Neural progenitor cell (in vitro differentiated cells): ENCODE measurements at regions not wholly inside any gene's neighbourhood (a gene's known extent, or its start where the extent isn't known, plus 50 kb on each side); places are given as distances from the start of the nearest gene placed in this dataset.

Source experiments
- DNase-seq: peaks from one replicate; pipeline ENCODE4 v3.0.0-alpha.2; 2016; ENCODE audit warnings: low spot score
- H2AFZ ChIP-seq: fragments of 200-600 bp; sonication (generic); replicated peaks from 2 replicates; pipeline ENCODE4 v1.6.1; 2016; ENCODE audit warnings: antibody characterized with exemption
- H3F3A ChIP-seq: fragments of 200-600 bp; sonication (generic); 2 replicates; pipeline ENCODE4 v1.6.1; 2016; ENCODE audit warnings: antibody characterized with exemption, low read depth
- H3K27ac ChIP-seq: fragments of 200-600 bp; sonication (generic); 2 replicates; pipeline ENCODE4 v1.5.1; 2016; ENCODE audit warnings: mild to moderate bottlenecking
- H3K27me3 ChIP-seq: fragments of 200-600 bp; sonication (generic); 2 replicates; pipeline ENCODE4 v1.6.1; 2016; ENCODE audit warnings: mild to moderate bottlenecking, moderate library complexity
- H3K36me3 ChIP-seq: fragments of 200-600 bp; sonication (generic); 2 replicates; pipeline ENCODE4 v1.5.1; 2016
- H3K4me1 ChIP-seq: fragments of 200-600 bp; sonication (generic); 2 replicates; pipeline ENCODE4 v1.6.1; 2016; ENCODE audit warnings: mixed run types
- H3K4me2 ChIP-seq: fragments of 200-600 bp; sonication (generic); 2 replicates; pipeline ENCODE4 v1.6.1; 2016
- H3K4me3 ChIP-seq: fragments of 200-600 bp; sonication (generic); 2 replicates; pipeline ENCODE4 v1.5.1; 2016
- H3K79me2 ChIP-seq: fragments of 200-600 bp; sonication (generic); 2 replicates; pipeline ENCODE4 v1.6.1; 2016; ENCODE audit warnings: low read depth
- H3K9ac ChIP-seq: fragments of 200-600 bp; sonication (generic); 2 replicates; pipeline ENCODE4 v1.6.1; 2016
- H3K9me3 ChIP-seq: fragments of 200-600 bp; sonication (generic); 2 replicates; pipeline ENCODE4 v1.5.1; 2016; ENCODE audit warnings: low read depth
- H4K20me1 ChIP-seq: fragments of 200-600 bp; sonication (generic); 2 replicates; pipeline ENCODE4 v1.6.1; 2016; ENCODE audit warnings: low read depth
- H3K27ac Mint-ChIP-seq: 3 replicates; pipeline ENCODE4 v1.8.0; 2021; ENCODE audit warnings: mixed read lengths
- H3K27me3 Mint-ChIP-seq: 2 replicates; pipeline ENCODE4 v1.8.0; 2022; ENCODE audit warnings: low read depth, mild to moderate bottlenecking, inconsistent platforms, moderate library complexity, mixed read lengths; ENCODE audit not compliant: insufficient read depth
- H3K36me3 Mint-ChIP-seq: 3 replicates; pipeline ENCODE4 v1.8.0; 2021; ENCODE audit warnings: mixed read lengths
- H3K4me1 Mint-ChIP-seq: 3 replicates; pipeline ENCODE4 v1.8.0; 2021; ENCODE audit warnings: mixed read lengths
- H3K4me3 Mint-ChIP-seq: 3 replicates; pipeline ENCODE4 v1.8.0; 2021; ENCODE audit warnings: mild to moderate bottlenecking, moderate library complexity, mixed read lengths
- H3K9me3 Mint-ChIP-seq: 3 replicates; pipeline ENCODE4 v1.8.0; 2020; ENCODE audit warnings: mixed read lengths
- CTCF ChIP-seq: fragments of 200-600 bp; sonication (generic); IDR thresholded peaks from 2 replicates; pipeline ENCODE4 v1.5.1; 2017; ENCODE audit warnings: antibody characterized with exemption, mild to moderate bottlenecking
- EZH2 ChIP-seq: fragments of 200-600 bp; sonication (generic); IDR thresholded peaks from 2 replicates; pipeline ENCODE4 v1.6.1; 2017; ENCODE audit warnings: antibody characterized with exemption, mild to moderate bottlenecking, moderate library complexity
- EZH2phosphoT487 ChIP-seq: fragments of 200-600 bp; sonication (generic); IDR thresholded peaks from 2 replicates; pipeline ENCODE4 v1.6.1; 2017; ENCODE audit warnings: antibody characterized with exemption

DNA sequence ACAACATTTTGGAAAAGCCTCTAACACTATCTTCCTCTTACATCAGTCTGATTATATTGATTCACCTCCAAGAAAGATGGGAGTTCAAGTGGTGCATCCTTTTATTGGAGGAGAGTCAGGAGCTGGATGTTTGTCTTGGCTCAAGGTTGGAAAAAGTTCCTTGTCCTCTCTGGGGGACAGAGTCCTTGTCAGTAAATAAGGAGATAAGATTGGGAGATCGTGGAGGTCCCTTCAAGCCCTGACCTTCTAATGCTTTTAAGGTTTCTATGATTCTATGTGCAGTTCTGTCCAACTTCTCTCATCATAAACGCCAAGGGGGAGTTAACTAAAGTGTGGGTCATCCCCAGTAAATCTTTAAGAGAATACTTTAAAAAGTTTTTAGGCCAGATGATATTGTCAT, 60.9 kb upstream of the CCBE1 start:
- Histone ChIP-seq H3K79me2 (no peaks in the 10 kb centered on the region), H3K4me1 (no peaks in the 10 kb centered on the region), H3K4me3 (no peak overlapping the region), H3F3A (no peaks in the 10 kb centered on the region), H2AFZ (no peak overlapping the region), H3K27ac (no peak overlapping the region), H3K27me3 (no peaks in the 10 kb centered on the region), H4K20me1 (no peaks in the 10 kb centered on the region), H3K9me3 (no peaks in the 10 kb centered on the region), H3K36me3 (no peaks in the 10 kb centered on the region), H3K9ac (no peak overlapping the region), H3K4me2 (no peak overlapping the region)
- Mint-ChIP-seq H3K36me3 (no peaks in the 10 kb centered on the region), H3K4me1 (no peaks in the 10 kb centered on the region), H3K27me3 (peaks cover 4% of the 10 kb centered on the region), H3K27ac (no peak overlapping the region), H3K4me3 (no peak overlapping the region), H3K9me3 (peaks cover 4% of the 10 kb centered on the region)
- TF ChIP-seq EZH2phosphoT487, result no peak
- TF ChIP-seq CTCF, result no peak
- no peak for TF ChIP-seq EZH2
- DNase-seq, result no peak

- H3K27ac ChIP-seq, result no peak overlapping the region
- H3K4me1 Mint-ChIP-seq, result peaks cover 6% of the 10 kb centered on the region
- H3K9me3 Mint-ChIP-seq, result peaks cover 4% of the 10 kb centered on the region
- no peak overlapping the region for H3K9ac ChIP-seq
- H3K4me1 ChIP-seq, result no peaks in the 10 kb centered on the region
- DNase-seq, result no peak
- H3F3A ChIP-seq, result no peaks in the 10 kb centered on the region
- no peaks in the 10 kb centered on the region for H3K9me3 ChIP-seq
- no peaks in the 10 kb centered on the region for H4K20me1 ChIP-seq
- H3K4me3 Mint-ChIP-seq, result no peak overlapping the region
- no peak overlapping the region for H3K4me3 ChIP-seq
- H3K4me2 ChIP-seq, result no peak overlapping the region
- no peak overlapping the region for H2AFZ ChIP-seq
- no peaks in the 10 kb centered on the region for H3K36me3 Mint-ChIP-seq
- TF ChIP-seq CTCF (no peak), EZH2 (no peak), EZH2phosphoT487 (no peak)
- no peaks in the 10 kb centered on the region for H3K27me3 ChIP-seq
- no peaks in the 10 kb centered on the region for H3K27me3 Mint-ChIP-seq
- no peaks in the 10 kb centered on the region for H3K79me2 ChIP-seq
- no peak overlapping the region for H3K27ac Mint-ChIP-seq
- no peaks in the 10 kb centered on the region for H3K36me3 ChIP-seq
Observed at GRCh38 chr18:59752666-59753065, 55.4 kb upstream of the CCBE1 start.

- H3K9me3 ChIP-seq, result no peaks in the 10 kb centered on the region
- Mint-ChIP-seq H3K36me3 (no peaks in the 10 kb centered on the region), H3K27ac (no peak overlapping the region)
Observed at GRCh38 chr18:59751186-59751585, 54.0 kb upstream of the CCBE1 start.

More at GRCh38 chr18:59751186-59751585, 54.0 kb upstream of the CCBE1 start:
- Histone ChIP-seq H3K4me2 (no peak overlapping the region), H3K9ac (no peak overlapping the region), H2AFZ (no peak overlapping the region), H3K4me1 (no peaks in the 10 kb centered on the region), H3K4me3 (no peak overlapping the region), H3K79me2 (no peaks in the 10 kb centered on the region), H3F3A (no peaks in the 10 kb centered on the region), H4K20me1 (no peaks in the 10 kb centered on the region), H3K36me3 (no peaks in the 10 kb centered on the region), H3K27me3 (no peaks in the 10 kb centered on the region), H3K27ac (no peak overlapping the region)
- TF ChIP-seq CTCF (no peak), EZH2 (no peak), EZH2phosphoT487 (no peak)
- no peak for DNase-seq
- Mint-ChIP-seq H3K9me3 (peaks cover 4% of the 10 kb centered on the region), H3K27me3 (no peaks in the 10 kb centered on the region), H3K4me1 (peaks cover 6% of the 10 kb centered on the region), H3K4me3 (no peak overlapping the region)
